Activated T-helper 1 cell treated with anti-CD3 and anti-CD28 coated beads, Interleukin-2, amount 50 U/mL, for 16 hours (primary cell): ENCODE measurements at regions not wholly inside any gene's neighbourhood (a gene's known extent, or its start where the extent isn't known, plus 50 kb on each side); places are given as distances from the start of the nearest gene placed in this dataset.

Experiments
- DNase-seq, 2 donors: peaks; one replicate each; pipeline ENCODE4 v3.0.0-alpha.2; 2020; ENCODE audit warnings: low read depth in 1 of 2, low spot score in 1 of 2

DNA sequence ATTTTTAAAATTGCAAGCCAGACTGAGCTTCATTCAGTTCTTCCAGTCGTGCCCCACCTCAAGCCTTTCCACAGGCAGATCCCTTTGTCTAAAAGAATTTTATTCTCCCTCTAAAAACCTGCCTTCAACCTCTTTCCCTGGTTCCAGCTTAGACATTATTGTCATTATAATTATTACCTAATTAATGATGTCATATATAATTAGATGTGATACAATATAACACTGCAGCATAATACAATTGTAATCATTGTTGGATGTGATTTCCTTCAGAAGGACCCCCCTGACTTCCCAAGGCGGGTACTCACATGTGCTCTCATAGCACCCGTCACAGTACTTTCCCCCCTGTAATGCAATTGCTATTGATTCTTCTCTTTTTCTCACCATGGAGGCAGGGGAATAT, 88.6 kb downstream of the GPAM start:
- no peak for DNase-seq

DNA sequence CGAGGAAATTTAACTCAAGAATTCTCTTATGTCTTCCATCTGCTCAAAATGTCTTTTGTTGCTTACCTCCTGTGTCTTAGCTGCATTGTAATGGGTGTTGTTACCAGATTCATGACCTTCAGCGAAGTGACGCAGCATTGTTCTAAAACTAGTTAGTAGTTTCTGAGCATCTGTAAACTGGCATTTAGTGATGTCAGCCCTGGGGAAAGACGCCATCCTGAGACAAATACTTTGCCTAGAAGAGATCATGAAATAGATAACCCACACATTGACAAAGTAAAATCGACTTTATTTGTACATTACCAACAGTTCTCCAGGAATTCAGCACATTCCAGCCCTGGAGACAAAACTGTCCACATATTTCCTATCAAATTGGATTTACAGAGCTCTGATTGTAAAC, 87.8 kb downstream of the GPAM start:
- DNase-seq: no peak

DNA sequence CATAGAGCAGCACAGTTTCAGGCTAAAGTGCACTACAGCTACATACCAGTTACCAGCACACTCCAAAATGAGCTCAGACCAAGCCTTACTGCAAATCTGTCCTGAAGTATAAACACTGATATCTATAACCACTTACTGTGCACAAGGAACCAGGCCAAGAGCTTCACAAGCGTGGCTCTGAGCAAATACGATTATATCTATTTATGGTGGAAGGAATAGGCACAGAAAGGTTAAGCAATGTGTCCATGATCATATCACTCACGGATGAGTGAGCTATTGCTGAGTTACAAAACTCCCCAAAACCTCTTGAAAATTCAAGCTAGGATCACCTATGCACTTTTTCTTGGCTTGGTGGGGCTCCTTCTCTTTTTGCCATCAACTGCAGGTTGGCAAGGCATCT, 84.9 kb downstream of the GPAM start:
- DNase-seq: no peak
